ENCODE measurements at regions not wholly inside any gene's neighbourhood (a gene's known extent, or its start where the extent isn't known, plus 50 kb on each side); places are given as distances from the start of the nearest gene placed in this dataset.

GRCh38 chr2:199684168-199684567 is 166.8 kb downstream of the FTCDNL1 start:
- no peak for TF ChIP-seq CTCF (IDR thresholded peaks at IDR 0.05)
- no peak for TF ChIP-seq YY1 (IDR thresholded peaks at IDR 0.05; ENCODE audit: low read depth)
- TF ChIP-seq REST (IDR thresholded peaks at IDR 0.05; ENCODE audit: low read depth, low read length), result no peak
- TF ChIP-seq TEAD4 (IDR thresholded peaks at IDR 0.05; ENCODE audit: borderline replicate concordance, insufficient read depth), result no peak
- TF ChIP-seq RXRA (IDR thresholded peaks at IDR 0.05; ENCODE audit: borderline replicate concordance, low read depth), result no peak
- no peak for TF ChIP-seq EP300 (IDR thresholded peaks at IDR 0.05; ENCODE audit: borderline replicate concordance in 1 of 2, low read depth in 1 of 2, low read length in 1 of 2)

Measured in SK-N-SH (cell line).